Thyroid gland (tissue), 4 donors: ENCODE measurements at regions not wholly inside any gene's neighbourhood (a gene's known extent, or its start where the extent isn't known, plus 50 kb on each side); places are given as distances from the start of the nearest gene placed in this dataset.

ENCODE experiments used
- DNase-seq, 2 donors: peaks; one replicate each; pipeline ENCODE4 v3.0.0-alpha.2; 2019
- H3K27ac ChIP-seq, 3 donors: fragments of 200-600 bp; sonication (generic); 1 replicate in 2 of 3; 2 replicates in 1 of 3; pipeline ENCODE4 v1.5.1; 2016 to 2019; ENCODE audit warnings: mild to moderate bottlenecking in 1 of 3, moderate library complexity in 1 of 3
- H3K27me3 ChIP-seq: fragments of 200-600 bp; sonication (generic); one replicate; pipeline ENCODE4 v1.5.1; 2019
- H3K36me3 ChIP-seq, 2 donors: fragments of 200-600 bp; sonication (generic); one replicate each; pipeline ENCODE4 v1.5.1; 2016 to 2019
- H3K4me1 ChIP-seq, 2 donors: fragments of 200-600 bp; sonication (generic); one replicate each; pipeline ENCODE4 v1.5.1; 2017 to 2019
- H3K4me3 ChIP-seq, 3 donors: fragments of 200-600 bp; sonication (generic); replicated peaks in 1 of 3; 1 replicate in 2 of 3; 2 replicates in 1 of 3; pipeline ENCODE4 v1.5.1; 2016; ENCODE audit warnings: mild to moderate bottlenecking in 1 of 3
- H3K9me3 ChIP-seq: fragments of 200-600 bp; sonication (generic); one replicate; pipeline ENCODE4 v1.5.1; 2017
- POLR2A ChIP-seq, 2 donors: fragments of 450-650 bp; IDR thresholded peaks; one replicate each; pipeline ENCODE4 v1.6.1; 2017; ENCODE audit warnings: antibody characterized with exemption in 2 of 2, mild to moderate bottlenecking in 2 of 2, moderate library complexity in 1 of 2
- WGBS, 2 donors: methylation state at CpG; one replicate each; pipeline ENCODE4 v1.1.5; 2017; 5-methylcytosine and 5-hydroxymethylcytosine counted together
- intact Hi-C: fragments of 100-400 bp; cut with DNase I; formaldehyde crosslinking; loops from one replicate; pipeline ENCODE4 v1.15.1; 2023
- TF ChIP-seq, protein P1 (sequence below), 6 experiments: fragments of 200-600 bp in 3 of 6; fragments of 450-650 bp in 3 of 6; sonication (generic) in 3 of 6; IDR thresholded peaks; one replicate each; pipeline ENCODE4 v1.5.1; 2016 to 2019; ENCODE audit warnings: antibody characterized with exemption in 6 of 6, mild to moderate bottlenecking in 2 of 6, inconsistent platforms in 1 of 6, moderate library complexity in 1 of 6

DNA sequence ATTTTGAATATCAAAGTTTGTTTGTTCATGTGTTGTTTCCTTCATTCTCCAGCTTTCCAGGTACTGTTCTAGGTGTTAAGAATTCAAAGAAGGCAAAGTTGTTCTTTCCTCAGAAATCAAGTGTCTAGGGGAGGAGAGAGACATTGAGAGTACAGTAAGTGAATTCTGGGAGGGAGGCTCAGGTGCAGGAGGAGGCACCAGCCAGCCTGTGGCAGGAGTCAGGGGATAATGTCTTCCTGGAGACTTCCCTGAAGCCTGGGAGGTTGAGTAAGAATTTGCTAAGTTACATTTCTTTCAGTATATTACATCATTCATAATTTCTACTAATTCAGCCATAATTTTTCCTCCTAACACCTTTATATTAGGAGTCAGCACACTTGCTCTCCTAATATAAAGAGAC, 462.1 kb downstream of the TDRD15 start:
- Histone ChIP-seq H3K4me3 (no peak overlapping the region), H3K27ac (no peak overlapping the region), H3K4me1 (no peaks in the 10 kb centered on the region), H3K36me3 (no peaks in the 10 kb centered on the region), H3K27me3 (no peaks in the 10 kb centered on the region), H3K9me3 (no peaks in the 10 kb centered on the region)
- intact Hi-C loops, result no loop called here
- TF ChIP-seq POLR2A (IDR thresholded peaks at IDR 0.05), result no peak
- TF ChIP-seq, protein P1, sequence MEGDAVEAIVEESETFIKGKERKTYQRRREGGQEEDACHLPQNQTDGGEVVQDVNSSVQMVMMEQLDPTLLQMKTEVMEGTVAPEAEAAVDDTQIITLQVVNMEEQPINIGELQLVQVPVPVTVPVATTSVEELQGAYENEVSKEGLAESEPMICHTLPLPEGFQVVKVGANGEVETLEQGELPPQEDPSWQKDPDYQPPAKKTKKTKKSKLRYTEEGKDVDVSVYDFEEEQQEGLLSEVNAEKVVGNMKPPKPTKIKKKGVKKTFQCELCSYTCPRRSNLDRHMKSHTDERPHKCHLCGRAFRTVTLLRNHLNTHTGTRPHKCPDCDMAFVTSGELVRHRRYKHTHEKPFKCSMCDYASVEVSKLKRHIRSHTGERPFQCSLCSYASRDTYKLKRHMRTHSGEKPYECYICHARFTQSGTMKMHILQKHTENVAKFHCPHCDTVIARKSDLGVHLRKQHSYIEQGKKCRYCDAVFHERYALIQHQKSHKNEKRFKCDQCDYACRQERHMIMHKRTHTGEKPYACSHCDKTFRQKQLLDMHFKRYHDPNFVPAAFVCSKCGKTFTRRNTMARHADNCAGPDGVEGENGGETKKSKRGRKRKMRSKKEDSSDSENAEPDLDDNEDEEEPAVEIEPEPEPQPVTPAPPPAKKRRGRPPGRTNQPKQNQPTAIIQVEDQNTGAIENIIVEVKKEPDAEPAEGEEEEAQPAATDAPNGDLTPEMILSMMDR (IDR thresholded peaks at IDR 0.05), result no peak
- no peak for DNase-seq

DNA sequence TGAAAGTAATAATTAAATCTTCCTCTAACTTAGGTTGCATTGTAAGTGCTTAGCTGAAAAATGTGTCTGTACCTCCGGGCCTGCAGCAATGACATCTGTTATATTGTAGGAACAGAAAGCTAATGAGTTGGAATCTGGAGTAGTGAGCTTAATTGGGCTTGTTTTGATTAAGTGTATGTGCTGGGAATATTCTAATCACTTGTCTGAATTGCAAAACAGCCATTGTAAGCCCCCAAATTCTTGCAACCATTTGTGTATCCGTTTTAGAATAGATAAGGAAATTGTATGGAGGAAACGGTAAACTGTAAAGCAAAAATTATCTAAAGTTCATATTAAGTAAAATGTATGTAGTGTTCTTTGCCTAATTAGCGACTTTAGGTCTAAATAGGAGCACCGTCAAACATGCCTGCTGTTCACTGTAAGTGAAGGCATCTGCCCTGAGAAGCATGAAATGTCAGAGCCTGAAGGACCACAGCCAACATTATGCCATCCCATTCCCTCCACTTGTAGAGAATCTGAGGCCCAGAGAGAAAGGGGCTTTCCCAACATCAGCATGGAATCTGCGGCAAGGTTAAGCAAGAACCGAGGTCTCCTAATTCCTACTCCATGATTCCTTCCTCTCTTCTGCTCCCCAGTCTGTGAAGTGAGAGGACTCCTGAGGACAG, 466.4 kb downstream of the TDRD15 start:
- no peak for DNase-seq
- intact Hi-C loops, result no loop called here

DNA sequence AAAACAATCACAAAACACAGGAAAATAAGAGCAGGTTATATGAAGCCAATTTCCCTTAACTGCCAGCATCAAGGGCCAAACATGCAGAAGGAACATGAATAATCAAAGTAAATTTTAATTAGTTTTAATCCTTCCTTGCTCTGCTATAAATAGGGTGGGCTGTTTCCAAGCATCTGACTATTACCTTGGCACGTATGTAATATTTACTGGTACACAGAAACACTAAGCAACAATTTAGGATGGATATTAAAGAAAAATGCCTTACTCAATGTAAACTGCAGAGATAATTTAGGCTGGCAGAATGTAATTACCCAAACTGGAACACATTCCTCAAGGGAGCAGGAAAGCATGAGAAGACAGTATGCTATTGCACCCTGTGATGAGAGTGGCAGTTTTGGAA, 468.2 kb downstream of the TDRD15 start:
- 76 to 91% methylated on average over 1 of the region's 1 CpG for WGBS, 2 donors
- Histone ChIP-seq H3K36me3 (no peaks in the 10 kb centered on the region), H3K27ac (no peak overlapping the region), H3K9me3 (no peaks in the 10 kb centered on the region), H3K27me3 (no peaks in the 10 kb centered on the region), H3K4me1 (no peaks in the 10 kb centered on the region), H3K4me3 (no peak overlapping the region)
- intact Hi-C loops, result no loop called here
- DNase-seq, result no peak
- TF ChIP-seq, protein P1 (IDR thresholded peaks at IDR 0.05), result no peak
- no peak for TF ChIP-seq POLR2A (IDR thresholded peaks at IDR 0.05)

More for the DNA sequence above, 466.4 kb downstream of the TDRD15 start:
- no peaks in the 10 kb centered on the region for H3K4me1 ChIP-seq
- 77 to 82% methylated on average over 7 of the region's 7 CpGs for WGBS, 2 donors
- H3K4me3 ChIP-seq, result no peak overlapping the region
- H3K9me3 ChIP-seq, result no peaks in the 10 kb centered on the region
- H3K27ac ChIP-seq, result no peak overlapping the region
- no peaks in the 10 kb centered on the region for H3K27me3 ChIP-seq
- TF ChIP-seq POLR2A (IDR thresholded peaks at IDR 0.05), result no peak
- TF ChIP-seq, protein P1 (IDR thresholded peaks at IDR 0.05), result no peak
- no peaks in the 10 kb centered on the region for H3K36me3 ChIP-seq

DNA sequence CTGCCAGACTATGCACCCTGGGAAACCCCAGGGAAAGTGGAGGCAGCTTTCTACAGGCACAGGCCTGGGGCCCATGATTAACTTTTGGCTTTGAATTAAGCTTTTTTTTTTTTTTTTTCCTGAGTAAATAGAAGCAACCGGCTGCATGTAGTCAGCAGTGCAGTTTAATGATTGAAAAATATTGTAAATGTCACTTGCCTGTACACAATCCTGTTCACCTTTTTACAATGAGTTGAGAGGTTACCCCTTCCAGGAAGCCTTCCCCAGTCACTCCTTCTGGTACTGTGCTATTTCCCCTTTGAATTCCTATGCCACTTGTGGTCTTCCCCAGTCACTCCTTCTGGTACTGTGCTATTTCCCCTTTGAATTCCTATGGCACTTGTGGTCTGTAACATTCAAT, 475.6 kb downstream of the TDRD15 start:
- WGBS, 2 donors, result 38 to 49% methylated on average over 1 of the region's 1 CpG
- TF ChIP-seq POLR2A (IDR thresholded peaks at IDR 0.05), result no peak
- TF ChIP-seq, protein P1 (IDR thresholded peaks at IDR 0.05), result no peak

DNA sequence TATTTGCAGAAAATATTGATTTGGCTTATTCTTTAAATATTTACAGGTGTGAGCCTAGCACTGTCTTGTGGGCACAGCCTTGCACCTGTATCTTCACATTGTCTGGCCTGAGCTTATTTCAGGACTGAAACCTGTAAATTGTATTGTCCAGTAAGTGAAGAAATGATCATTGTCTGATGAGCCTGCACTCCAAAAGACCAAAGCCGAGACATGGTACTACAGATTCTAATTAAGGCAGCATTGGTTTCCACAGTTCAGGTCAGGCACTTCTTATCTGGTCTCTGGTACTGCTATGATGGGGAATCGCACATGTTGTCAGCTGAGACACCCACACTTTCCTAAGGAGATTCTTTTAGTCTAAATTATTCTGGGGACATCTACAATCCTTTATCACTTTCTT, 479.0 kb downstream of the TDRD15 start:
- WGBS, 2 donors, result 94 to 97% methylated on average over 2 of the region's 2 CpGs
- H3K27ac ChIP-seq, result no peak overlapping the region
- no peaks in the 10 kb centered on the region for H3K9me3 ChIP-seq
- no peaks in the 10 kb centered on the region for H3K4me1 ChIP-seq
- H3K4me3 ChIP-seq, result no peak overlapping the region
- TF ChIP-seq POLR2A (IDR thresholded peaks at IDR 0.05), result no peak
- TF ChIP-seq, protein P1 (IDR thresholded peaks at IDR 0.05), result no peak
- no peak for DNase-seq
- intact Hi-C loops, result no loop called here
- H3K27me3 ChIP-seq, result no peaks in the 10 kb centered on the region
- no peaks in the 10 kb centered on the region for H3K36me3 ChIP-seq

More for the DNA sequence above, 475.6 kb downstream of the TDRD15 start:
- no peaks in the 10 kb centered on the region for H3K9me3 ChIP-seq
- no peaks in the 10 kb centered on the region for H3K27me3 ChIP-seq
- H3K36me3 ChIP-seq, result no peaks in the 10 kb centered on the region
- no peak for DNase-seq
- intact Hi-C loops, result no loop called here
- H3K4me1 ChIP-seq, result no peaks in the 10 kb centered on the region
- H3K4me3 ChIP-seq, result no peak overlapping the region
- H3K27ac ChIP-seq, result no peak overlapping the region
